HG02884 (cell line): ENCODE measurements at regions not wholly inside any gene's neighbourhood (a gene's known extent, or its start where the extent isn't known, plus 50 kb on each side); places are given as distances from the start of the nearest gene placed in this dataset.
"Not testable (repeated sequence)": the region's sequence is repeated elsewhere in the genome, so short reads cannot be mapped to it uniquely, and the experiment has no call there.

Source experiments
- ATAC-seq: cut with Tn5 transposase; IDR thresholded peaks from one replicate; pipeline ENCODE4 v1.9.1; 2021; ENCODE audit warnings: mild to moderate bottlenecking, moderate library complexity; ENCODE audit not compliant: unreplicated experiment

DNA sequence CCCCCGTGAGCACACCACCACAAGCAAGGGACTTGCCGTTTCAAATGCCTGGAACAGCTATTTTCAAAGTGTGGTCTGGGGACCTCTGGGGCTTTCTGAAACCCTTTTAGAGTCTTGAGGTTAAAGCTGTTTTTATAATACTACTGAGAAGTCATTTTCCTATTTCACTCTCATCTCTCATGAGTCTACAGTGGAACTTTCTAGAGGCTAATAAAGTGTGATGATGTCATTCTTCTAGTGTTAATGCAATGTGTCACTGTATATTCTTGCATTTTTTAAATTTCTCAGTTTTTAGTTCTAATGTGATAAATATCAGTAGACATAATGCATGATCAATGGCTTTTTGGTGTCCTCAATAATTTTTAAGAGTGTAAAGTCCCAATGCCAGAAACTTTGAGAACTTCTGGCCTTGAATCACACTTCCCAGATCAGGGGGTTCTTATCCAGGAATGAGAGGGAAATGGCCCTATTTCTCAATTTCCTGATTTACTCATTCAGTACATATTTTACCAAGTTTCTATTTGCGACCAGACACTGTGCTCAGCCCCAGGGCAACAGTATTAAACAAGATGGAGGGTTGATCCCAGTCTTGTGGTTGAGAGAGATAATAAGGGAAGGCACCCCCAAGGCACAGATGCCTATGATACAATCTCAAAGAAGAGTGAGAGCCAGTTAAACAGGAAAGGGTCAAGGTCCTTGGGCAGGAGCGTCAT is 444.0 kb downstream of the HS3ST3B1 start:
- ATAC-seq, result peak; percentile 47

DNA sequence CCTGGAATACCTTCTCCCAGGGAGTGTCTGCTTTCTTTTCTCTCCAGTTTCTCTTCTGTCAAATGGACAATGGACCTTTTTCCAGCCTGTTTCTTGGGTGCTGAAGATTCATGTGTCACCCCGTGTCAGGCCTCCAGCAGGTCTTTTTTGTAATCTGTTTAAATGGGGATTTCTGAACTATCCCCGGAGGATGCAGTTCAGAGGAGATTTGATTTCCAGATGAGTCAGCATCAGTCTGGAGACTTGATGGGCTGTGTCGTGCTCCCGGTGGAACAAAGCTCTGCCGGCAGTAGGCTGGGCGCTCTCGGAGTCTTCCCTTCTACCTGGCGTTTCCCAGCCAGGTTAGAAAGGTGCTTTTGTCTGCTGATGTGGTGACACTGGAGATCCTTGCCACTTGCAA is 440.6 kb downstream of the HS3ST3B1 start:
- ATAC-seq, result no peak

- ATAC-seq, result no peak
These were observed 439.0 kb downstream of the HS3ST3B1 start for GRCh38 chr17:14739656-14740431.

GRCh38 chr17:14738652-14738988 is 437.7 kb downstream of the HS3ST3B1 start:
- no peak for ATAC-seq

- peak; percentile 58 for ATAC-seq
These were observed 437.2 kb downstream of the HS3ST3B1 start for GRCh38 chr17:14737984-14738651.

DNA sequence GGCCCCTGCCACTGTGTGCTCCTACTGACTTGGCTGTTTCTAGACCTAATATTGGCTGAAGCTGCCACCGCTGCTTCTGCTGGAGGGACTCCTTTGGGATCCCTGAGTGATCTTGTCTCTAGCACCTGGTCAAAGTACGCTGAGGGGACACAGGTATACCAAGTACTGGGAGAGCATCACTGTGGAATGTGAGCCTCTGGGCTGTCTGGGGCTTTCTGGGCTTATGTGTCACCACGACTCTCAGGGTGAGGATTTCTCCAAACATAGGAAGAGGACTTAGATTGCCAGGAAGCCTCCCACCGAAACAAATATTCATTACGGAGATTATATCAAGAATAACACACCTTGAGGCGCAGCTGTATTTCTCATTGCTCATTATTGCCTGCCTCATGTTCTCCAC is 435.8 kb downstream of the HS3ST3B1 start:
- no peak for ATAC-seq

GRCh38 chr17:14733376-14733775 is 432.5 kb downstream of the HS3ST3B1 start:
- ATAC-seq, result no peak

DNA sequence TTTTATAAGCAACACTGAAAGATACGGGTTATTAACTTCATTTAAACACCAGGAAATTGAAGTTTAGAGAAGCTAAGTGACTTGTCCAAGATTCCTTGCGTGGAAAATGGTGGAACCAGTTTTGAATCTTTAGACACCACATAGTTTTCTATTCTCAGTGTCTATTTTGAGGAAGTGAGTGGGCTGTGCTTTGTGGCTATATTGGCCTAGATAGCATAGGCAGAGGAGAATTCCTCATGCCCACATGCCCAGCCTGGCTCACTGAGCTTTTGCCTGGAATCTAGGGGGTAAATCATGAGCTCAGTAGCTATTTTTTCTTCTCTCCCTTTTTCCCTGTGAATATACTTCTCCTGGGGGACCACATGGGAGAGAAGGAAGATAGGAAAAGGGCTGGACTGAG is 431.3 kb downstream of the HS3ST3B1 start:
- no peak for ATAC-seq

DNA sequence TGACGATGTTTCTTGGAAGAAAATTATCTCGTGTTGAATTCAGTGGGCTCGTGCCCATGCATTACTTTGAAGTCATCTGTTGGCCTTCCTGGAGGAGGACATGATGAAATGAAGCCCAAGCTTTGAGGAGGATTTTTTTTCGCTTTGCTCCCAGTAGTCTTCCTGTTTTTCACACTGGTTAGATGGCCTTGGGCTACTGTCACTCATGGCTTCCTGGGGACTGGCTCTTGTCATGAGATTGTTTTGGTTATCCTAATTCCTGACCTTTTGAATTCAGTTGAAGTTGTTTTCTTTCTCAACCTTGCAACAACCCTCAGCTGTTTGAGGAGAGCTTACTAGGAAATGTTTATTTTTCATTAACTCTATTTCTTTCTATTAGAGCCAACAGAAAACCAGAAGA is 430.7 kb downstream of the HS3ST3B1 start:
- ATAC-seq, result no peak

DNA sequence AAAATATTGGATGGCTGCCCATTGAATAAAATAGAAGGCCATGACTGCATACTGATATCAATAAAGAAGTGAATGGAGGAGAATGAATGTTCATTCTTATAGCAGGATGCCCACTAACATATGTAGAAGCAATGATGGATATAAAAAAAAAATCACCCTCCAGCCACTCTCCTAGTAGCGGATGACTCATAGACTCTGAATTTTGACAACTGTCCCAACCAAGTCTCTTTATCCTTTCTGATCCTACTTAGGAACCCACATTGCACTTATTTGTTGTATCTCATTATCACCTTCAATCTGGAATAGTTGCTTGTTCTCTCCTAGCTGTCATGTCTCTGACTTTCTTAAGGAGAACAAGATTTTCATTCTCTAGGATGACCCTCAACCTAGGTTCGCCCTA is 429.9 kb downstream of the HS3ST3B1 start:
- no peak for ATAC-seq

DNA sequence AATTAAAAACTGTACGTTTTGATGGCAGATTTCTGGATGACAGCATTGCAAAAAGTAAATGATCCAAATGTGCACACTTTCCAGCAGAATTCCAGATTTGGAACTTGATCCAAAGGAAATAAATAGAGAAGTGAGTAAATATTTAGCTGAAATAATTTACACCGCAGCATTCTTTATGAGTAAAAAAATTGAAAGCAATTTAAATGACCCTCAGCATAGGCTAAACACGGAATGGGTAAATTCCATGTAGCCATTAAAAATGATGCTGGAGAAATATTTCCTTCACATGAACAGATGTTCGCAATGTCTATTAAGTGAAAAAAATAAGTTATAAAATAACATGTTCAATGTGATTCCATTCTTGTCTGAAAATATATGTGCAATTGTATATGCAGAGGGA is 424.8 kb downstream of the HS3ST3B1 start:
- ATAC-seq, result no peak

- ATAC-seq, result no peak
These were observed 423.9 kb downstream of the HS3ST3B1 start for GRCh38 chr17:14724770-14725169.

GRCh38 chr17:14723349-14723748 is 422.5 kb downstream of the HS3ST3B1 start:
- ATAC-seq, result not testable (repeated sequence)

- no peak for ATAC-seq
These were observed 419.1 kb downstream of the HS3ST3B1 start for GRCh38 chr17:14719942-14720341.

DNA sequence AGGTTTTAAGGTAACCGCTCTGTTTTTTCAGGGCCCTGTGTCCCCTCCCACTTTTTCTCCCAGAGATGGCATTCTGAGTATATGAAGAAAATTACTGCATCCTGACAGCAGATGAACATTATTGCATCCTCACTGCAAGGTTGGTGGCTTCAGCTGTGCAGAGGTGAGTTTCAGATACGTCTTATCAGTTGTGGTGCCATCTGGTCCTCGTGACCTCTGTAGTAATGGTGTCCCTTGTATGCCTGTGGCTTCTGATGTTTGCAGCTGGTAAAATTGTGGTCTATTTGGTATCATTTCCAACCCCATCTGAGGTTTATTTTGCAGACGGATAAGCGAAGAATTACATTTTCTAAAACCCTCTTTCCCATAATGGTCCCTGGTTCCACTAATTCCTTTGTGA is 417.0 kb downstream of the HS3ST3B1 start:
- ATAC-seq, result no peak

DNA sequence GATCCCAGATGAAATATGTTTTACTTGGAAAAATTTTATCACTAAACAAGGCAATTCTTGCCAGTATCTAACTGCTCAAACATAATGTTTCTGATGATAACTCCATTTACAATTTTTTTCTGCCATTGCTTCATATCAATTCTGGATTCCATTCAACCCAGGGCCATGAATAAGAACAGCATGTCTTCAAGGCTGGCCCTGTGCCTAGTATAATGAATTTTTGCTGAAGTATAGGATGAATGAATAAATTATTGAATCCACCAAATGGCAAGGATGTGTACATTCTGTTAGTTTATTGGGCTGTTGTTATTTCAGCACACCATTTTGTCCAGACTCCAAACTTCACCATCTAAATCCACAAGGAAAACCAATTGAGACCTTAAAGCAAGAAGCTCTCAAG is 414.7 kb downstream of the HS3ST3B1 start:
- ATAC-seq, result no peak

DNA sequence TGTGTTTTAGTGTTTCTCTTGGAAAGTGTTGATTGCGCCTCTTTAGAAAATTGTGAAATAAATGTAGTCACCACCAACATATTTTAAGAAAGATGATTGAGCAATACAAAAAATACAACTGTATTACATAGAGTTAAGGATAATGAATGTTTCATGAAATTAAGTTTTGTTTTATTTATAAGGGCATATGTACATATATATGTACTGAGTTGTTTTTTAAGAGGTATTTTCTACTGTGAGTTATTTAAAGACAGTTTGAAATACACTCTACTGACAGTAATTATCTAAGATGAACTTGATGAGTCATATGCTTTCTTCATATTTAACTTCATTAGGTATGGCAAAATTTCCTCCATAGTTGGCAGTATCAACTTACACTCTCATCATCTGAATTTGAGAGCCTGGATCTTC is 411.7 kb downstream of the HS3ST3B1 start:
- no peak for ATAC-seq

DNA sequence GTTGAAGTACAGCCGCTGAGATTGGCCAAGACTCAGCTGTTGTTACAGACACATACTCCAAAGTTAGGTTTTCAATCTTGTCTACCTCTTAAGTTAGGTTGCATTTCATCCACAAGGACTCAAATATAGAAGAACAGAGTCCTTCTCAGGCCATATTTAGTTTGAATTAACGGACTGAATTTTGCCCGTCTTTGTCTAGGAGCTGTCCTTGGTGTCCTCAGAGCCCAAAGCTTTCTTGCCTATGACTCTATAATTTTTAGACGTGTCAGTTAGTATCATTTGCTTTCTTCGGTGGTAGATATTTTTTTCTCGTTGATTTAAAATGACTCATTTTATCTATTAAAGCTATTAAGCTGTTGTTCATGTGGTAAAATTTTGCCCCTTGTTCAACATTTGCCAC is 403.2 kb downstream of the HS3ST3B1 start:
- ATAC-seq, result no peak

GRCh38 chr17:14701886-14702285 is 401.0 kb downstream of the HS3ST3B1 start:
- ATAC-seq, result no peak

GRCh38 chr17:14699574-14700185 is 398.8 kb downstream of the HS3ST3B1 start:
- no peak for ATAC-seq

- no peak for ATAC-seq
These were observed 392.5 kb downstream of the HS3ST3B1 start for GRCh38 chr17:14693382-14693781.

DNA sequence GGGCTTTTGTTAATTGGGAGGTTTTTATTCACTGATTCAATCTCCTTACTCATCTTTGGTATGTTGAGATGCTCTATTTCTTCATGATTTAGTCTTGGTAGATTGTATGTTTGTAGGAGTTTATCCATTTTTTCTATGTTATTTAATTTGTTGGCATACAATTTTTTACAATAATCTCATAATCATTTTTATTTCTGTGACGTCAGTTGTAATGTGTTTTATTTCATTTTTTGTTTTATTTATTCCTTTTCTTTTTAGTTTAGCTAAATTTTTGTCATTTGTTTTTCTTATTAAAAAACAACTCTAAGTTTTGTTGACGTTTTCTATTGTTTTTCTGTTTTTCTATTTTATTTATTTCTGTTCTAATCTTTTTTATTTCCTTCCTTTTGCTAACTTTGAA is 389.8 kb downstream of the HS3ST3B1 start:
- ATAC-seq, result no peak
